Right atrium auricular region (tissue), 2 donors: ENCODE measurements at regions not wholly inside any gene's neighbourhood (a gene's known extent, or its start where the extent isn't known, plus 50 kb on each side); places are given as distances from the start of the nearest gene placed in this dataset.

Source experiments
- DNase-seq: peaks from one replicate; pipeline ENCODE4 v3.0.0-alpha.2; 2019; ENCODE audit warnings: low spot score
- H3K27ac ChIP-seq, 2 donors: fragments of 200-600 bp; sonication (generic); 1 replicate in 1 of 2; 2 replicates in 1 of 2; pipeline ENCODE4 v1.5.1; 2016 to 2019
- H3K27me3 ChIP-seq, 2 donors: fragments of 200-600 bp; sonication (generic); one replicate each; pipeline versions ENCODE4 v1.5.1 to v1.6.0; 2017 to 2019
- H3K36me3 ChIP-seq: fragments of 200-600 bp; sonication (generic); one replicate; pipeline ENCODE4 v1.5.1; 2016
- H3K4me1 ChIP-seq, 2 donors: fragments of 200-600 bp; sonication (generic); one replicate each; pipeline versions ENCODE4 v1.5.1 to v1.6.0; 2017 to 2019
- H3K4me3 ChIP-seq, 2 donors: fragments of 200-600 bp; sonication (generic); 1 replicate in 1 of 2; 2 replicates in 1 of 2; pipeline ENCODE4 v1.5.1; 2017 to 2019; ENCODE audit warnings: mild to moderate bottlenecking in 1 of 2, moderate library complexity in 1 of 2
- H3K9me3 ChIP-seq, 2 donors: fragments of 200-600 bp; sonication (generic); one replicate each; pipeline ENCODE4 v1.5.1; 2019
- TF ChIP-seq, protein P1 (sequence below), 2 donors: fragments of 200-600 bp; sonication (generic); IDR thresholded peaks; one replicate each; pipeline ENCODE4 v1.5.1; 2019; ENCODE audit warnings: antibody characterized with exemption in 2 of 2

DNA sequence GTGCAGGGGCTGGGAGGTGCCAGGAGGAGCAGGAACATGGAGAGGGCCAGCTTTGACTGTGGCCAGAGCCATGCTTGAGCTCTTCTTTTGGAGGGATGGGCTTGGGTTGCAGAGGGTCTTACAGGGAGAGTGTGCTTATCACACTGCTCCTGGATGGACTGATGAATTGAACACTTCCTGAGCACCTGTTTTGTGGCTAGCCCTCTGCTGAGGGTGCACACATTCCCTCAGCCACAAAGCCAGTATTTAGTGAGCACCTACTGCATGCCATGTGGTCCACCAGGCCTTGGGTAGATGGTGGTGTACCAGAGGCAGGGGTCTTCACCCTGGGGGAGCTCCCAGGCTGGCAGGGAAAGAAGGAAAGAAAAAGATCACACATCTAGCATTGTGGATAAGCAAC is 118.9 kb downstream of the SLC25A47 start:
- TF ChIP-seq, protein P1, sequence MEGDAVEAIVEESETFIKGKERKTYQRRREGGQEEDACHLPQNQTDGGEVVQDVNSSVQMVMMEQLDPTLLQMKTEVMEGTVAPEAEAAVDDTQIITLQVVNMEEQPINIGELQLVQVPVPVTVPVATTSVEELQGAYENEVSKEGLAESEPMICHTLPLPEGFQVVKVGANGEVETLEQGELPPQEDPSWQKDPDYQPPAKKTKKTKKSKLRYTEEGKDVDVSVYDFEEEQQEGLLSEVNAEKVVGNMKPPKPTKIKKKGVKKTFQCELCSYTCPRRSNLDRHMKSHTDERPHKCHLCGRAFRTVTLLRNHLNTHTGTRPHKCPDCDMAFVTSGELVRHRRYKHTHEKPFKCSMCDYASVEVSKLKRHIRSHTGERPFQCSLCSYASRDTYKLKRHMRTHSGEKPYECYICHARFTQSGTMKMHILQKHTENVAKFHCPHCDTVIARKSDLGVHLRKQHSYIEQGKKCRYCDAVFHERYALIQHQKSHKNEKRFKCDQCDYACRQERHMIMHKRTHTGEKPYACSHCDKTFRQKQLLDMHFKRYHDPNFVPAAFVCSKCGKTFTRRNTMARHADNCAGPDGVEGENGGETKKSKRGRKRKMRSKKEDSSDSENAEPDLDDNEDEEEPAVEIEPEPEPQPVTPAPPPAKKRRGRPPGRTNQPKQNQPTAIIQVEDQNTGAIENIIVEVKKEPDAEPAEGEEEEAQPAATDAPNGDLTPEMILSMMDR (IDR thresholded peaks at IDR 0.05) = no peak
- H3K27ac ChIP-seq = no peak overlapping the region
- no peak overlapping the region for H3K4me3 ChIP-seq
- H3K27me3 ChIP-seq = no peaks in the 10 kb centered on the region
- peaks cover 0 to 27% of the 10 kb centered on the region in 2 donors for H3K4me1 ChIP-seq
- H3K36me3 ChIP-seq = no peaks in the 10 kb centered on the region
- no peaks in the 10 kb centered on the region for H3K9me3 ChIP-seq
- DNase-seq = peak; percentile 11

DNA sequence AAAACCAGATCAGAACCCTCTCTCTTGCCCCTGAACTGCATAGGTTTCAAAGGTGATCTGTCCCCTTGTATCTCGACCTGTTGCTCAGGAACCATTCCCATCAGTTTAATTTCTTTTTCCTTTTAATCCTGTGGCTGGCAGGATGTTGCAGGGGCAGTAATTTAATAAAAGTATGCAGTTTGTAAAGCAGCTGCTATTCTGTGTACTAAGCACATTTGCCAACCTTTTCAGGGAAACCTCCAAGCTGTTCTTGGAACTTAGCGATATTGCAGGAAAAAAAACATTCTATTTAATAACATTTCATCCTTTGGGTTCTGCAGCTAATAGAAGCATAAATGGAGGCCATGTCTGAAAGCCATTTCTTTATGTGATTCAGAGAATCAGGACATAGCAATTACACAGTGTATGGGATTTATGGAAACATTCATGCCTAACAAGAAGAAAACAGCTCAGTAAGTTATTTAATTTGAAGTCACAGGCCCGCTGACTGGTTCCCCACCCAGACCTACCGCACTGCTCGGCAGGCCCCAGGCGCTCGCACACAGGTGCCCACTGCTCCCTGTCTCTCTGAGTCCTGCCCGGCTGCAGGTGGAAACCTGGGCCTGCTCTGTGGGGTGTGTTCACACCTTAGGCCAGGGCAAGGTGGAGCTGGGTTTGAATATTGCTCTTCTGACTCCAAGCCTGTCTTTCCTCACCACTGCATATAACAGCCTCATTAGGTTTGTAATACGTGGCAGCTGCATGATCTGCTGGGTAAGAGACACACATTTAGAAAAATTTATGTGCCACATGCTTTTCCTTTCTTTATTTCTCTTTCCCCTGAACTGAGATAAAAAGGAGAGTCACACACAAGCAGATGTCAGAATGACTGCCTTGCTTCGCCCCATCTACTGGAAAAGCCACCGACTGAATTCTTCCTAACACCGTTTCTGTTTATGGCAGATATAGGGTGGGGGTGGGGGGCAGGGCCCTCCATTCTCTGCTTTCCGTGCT is 119.7 kb downstream of the SLC25A47 start:
- Histone ChIP-seq H3K9me3 (no peaks in the 10 kb centered on the region), H3K36me3 (no peaks in the 10 kb centered on the region), H3K27ac (no peak overlapping the region), H3K27me3 (no peaks in the 10 kb centered on the region), H3K4me1 (peaks cover 0 to 27% of the 10 kb centered on the region in 2 donors), H3K4me3 (no peak overlapping the region)
- TF ChIP-seq, protein P1 (IDR thresholded peaks at IDR 0.05) = no peak
- DNase-seq = no peak

DNA sequence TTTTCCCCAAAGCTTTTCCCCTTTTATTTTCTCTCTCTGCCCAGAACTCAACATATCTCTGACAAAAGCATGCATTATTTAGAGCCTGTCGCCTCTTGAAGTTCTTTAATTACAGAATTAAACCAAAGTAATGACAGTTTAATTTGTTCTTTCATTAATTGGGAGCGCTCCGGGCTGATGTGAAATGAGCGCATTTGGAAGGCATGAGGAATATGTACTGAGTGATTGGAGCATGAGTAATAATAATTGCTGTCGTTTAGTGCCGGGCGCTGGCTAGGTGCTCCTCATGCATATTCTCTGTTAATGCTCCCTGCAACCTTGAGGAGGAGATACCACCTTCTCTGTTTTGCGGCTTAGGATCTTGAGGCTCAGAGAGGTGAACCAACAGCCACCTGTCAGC is 120.5 kb downstream of the SLC25A47 start:
- Histone ChIP-seq H3K4me3 (no peak overlapping the region), H3K27ac (no peak overlapping the region), H3K4me1 (peaks cover 0 to 27% of the 10 kb centered on the region in 2 donors), H3K27me3 (no peaks in the 10 kb centered on the region), H3K9me3 (no peaks in the 10 kb centered on the region), H3K36me3 (no peaks in the 10 kb centered on the region)
- no peak for DNase-seq
- TF ChIP-seq, protein P1 (IDR thresholded peaks at IDR 0.05) = no peak

DNA sequence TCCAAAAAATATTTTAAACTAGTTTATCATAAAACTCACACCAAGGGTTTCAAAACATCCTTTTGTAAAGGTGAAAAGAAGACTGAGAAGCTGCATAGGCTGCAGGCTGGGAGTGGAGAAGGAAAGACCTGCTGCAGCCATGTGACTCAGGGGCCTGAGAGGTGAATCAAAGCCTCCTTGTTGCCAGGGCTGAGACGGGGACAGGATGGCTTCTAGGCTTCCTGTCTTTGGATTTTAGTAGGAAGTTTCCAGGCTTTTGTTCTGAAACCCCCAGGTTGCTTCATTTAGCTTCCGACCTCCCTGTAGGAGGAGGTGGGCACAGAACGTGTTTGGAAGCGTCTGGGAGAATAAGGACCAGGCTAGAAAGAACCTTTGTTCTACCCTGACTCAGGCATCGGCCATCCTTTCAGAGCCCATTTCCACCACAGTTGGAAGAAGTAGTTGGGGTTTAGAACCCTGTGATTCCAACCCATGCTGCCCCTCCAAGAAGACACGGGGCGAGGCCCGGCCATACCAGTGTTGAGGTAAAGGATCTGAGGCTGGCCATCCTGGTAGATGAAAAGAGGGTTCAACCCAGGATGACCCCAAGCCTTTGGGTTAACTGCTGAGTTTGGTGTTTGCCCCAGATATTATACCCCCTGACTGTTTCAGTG is 122.4 kb downstream of the SLC25A47 start:
- Histone ChIP-seq H3K27ac (no peak overlapping the region), H3K4me1 (peaks cover 0 to 10% of the 10 kb centered on the region in 2 donors), H3K36me3 (no peaks in the 10 kb centered on the region), H3K4me3 (no peak overlapping the region), H3K27me3 (no peaks in the 10 kb centered on the region), H3K9me3 (no peaks in the 10 kb centered on the region)
- DNase-seq = peak; percentile 36
- TF ChIP-seq, protein P1 (IDR thresholded peaks at IDR 0.05) = no peak

DNA sequence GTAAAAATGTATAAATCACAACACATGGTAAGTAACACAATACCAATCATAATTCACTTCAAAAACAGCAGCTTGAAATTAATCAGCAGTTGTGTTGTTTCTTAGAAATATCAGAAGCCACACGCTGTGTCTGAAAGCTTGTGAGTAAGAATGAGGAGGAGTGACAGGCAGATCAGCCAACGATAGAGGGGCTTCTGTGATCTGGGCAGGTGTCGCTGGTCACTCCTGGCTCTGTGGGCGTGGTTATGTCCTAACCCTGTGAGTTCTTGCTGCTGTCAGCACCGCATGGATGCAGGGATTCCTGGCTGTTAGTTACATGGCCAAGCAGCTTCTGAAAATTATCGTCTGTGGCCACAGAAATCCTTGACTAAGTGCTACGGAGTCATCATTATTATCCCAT is 123.4 kb downstream of the SLC25A47 start:
- no peak overlapping the region for H3K27ac ChIP-seq
- no peak overlapping the region for H3K4me3 ChIP-seq
- TF ChIP-seq, protein P1 (IDR thresholded peaks at IDR 0.05) = no peak
- no peaks in the 10 kb centered on the region for H3K9me3 ChIP-seq
- peak; percentile 40 for DNase-seq
- no peaks in the 10 kb centered on the region for H3K27me3 ChIP-seq
- H3K4me1 ChIP-seq = peaks cover 0 to under 1% of the 10 kb centered on the region in 2 donors
- H3K36me3 ChIP-seq = no peaks in the 10 kb centered on the region
